B cell (primary cell): ENCODE measurements at regions not wholly inside any gene's neighbourhood (a gene's known extent, or its start where the extent isn't known, plus 50 kb on each side); places are given as distances from the start of the nearest gene placed in this dataset.

ENCODE experiments used
- ATAC-seq: fragments of 200-7000 bp; cut with Tn5 transposase; one replicate; pipeline ENCODE4 v1.10.0; 2021; ENCODE audit warnings: low read depth, mild to moderate bottlenecking, moderate number of reproducible peaks, moderate library complexity
- CTCF ChIA-PET: fragments of 350-600 bp; sonication (Branson Sonifier 250); formaldehyde crosslinking; loops from one replicate; lab custom pipeline; 2021; ENCODE audit warnings: antibody characterized with exemption, inconsistent platforms; lab: Charles Lee
- POLR2A ChIA-PET: fragments of 350-600 bp; sonication (Branson Sonifier 250); formaldehyde crosslinking; loops from one replicate; lab custom pipeline; 2021; ENCODE audit warnings: antibody characterized with exemption; lab: Charles Lee
- DNase-seq: peaks from one replicate; pipeline ENCODE4 v3.0.0; 2013
- H2AFZ ChIP-seq: 2 replicates; pipeline ENCODE4 v1.6.1; 2012; ENCODE audit warnings: mild to moderate bottlenecking, low read depth, low read length; ENCODE audit not compliant: insufficient read depth, poor library complexity, severe bottlenecking
- H3K27ac ChIP-seq, 2 donors: 1 replicate in 1 of 2; 2 replicates in 1 of 2; pipeline ENCODE4 v1.5.1; 2012 to 2013; ENCODE audit warnings: low read length in 2 of 2, mild to moderate bottlenecking in 2 of 2, moderate library complexity in 1 of 2
- H3K27me3 ChIP-seq, 4 experiments: fragments of 200-600 bp in 1 of 4; sonication (generic) in 1 of 4; replicated peaks in 1 of 4; 1 replicate in 2 of 4; 2 replicates in 2 of 4; pipeline versions ENCODE4 v1.6.1 to v1.7.0; 2013 to 2016; ENCODE audit warnings: low read length in 3 of 4, mild to moderate bottlenecking in 2 of 4, mixed read lengths in 1 of 4, moderate library complexity in 1 of 4; ENCODE audit not compliant: insufficient read depth in 4 of 4, control insufficient read depth in 3 of 4; ENCODE audit errors: control extremely low read depth in 1 of 4
- H3K36me3 ChIP-seq, 2 experiments: replicated peaks in 1 of 2; 1 replicate in 1 of 2; 2 replicates in 1 of 2; pipeline versions ENCODE4 v1.6.1 to v1.7.1; 2013; ENCODE audit warnings: low read length in 1 of 2; ENCODE audit not compliant: insufficient read depth in 2 of 2, control insufficient read depth in 1 of 2; ENCODE audit errors: control extremely low read depth in 1 of 2, extremely low read depth in 1 of 2
- H3K4me1 ChIP-seq, 2 donors: fragments of 200-600 bp in 1 of 2; sonication (generic) in 1 of 2; 1 replicate in 1 of 2; 2 replicates in 1 of 2; pipeline versions ENCODE4 v1.5.1 to v1.6.1; 2013 to 2017; ENCODE audit warnings: low read length in 2 of 2; ENCODE audit not compliant: control insufficient read depth in 2 of 2, insufficient read depth in 2 of 2
- H3K4me2 ChIP-seq: replicated peaks from 2 replicates; pipeline ENCODE3; 2012; ENCODE audit warnings: mild to moderate bottlenecking, low read depth, low read length; ENCODE audit not compliant: poor library complexity, severe bottlenecking
- H3K4me3 ChIP-seq, 5 experiments: fragments of 200-600 bp in 1 of 5; sonication (generic) in 1 of 5; 1 replicate in 3 of 5; 2 replicates in 2 of 5; pipeline versions ENCODE4 v1.5.1 to v1.7.0; 2011 to 2016; ENCODE audit warnings: low read length in 4 of 5, mild to moderate bottlenecking in 4 of 5, low read depth in 2 of 5, control low read depth in 1 of 5, moderate library complexity in 1 of 5; ENCODE audit not compliant: insufficient read depth in 1 of 5; ENCODE audit errors: control extremely low read depth in 1 of 5, extremely low read depth in 1 of 5
- H3K79me2 ChIP-seq: fragments of 200-600 bp; sonication (generic); one replicate; pipeline ENCODE4 v1.6.0; 2016; ENCODE audit warnings: low read length; ENCODE audit not compliant: control insufficient read depth, insufficient read depth
- H3K9ac ChIP-seq: fragments of 200-600 bp; sonication (generic); 2 replicates; pipeline ENCODE4 v1.6.1; 2017; ENCODE audit warnings: mild to moderate bottlenecking, low read length, moderate library complexity
- H3K9me3 ChIP-seq, 3 donors: one replicate each; pipeline versions ENCODE4 v1.6.1 to v1.7.1; 2013; ENCODE audit warnings: low read length in 2 of 3; ENCODE audit not compliant: control insufficient read depth in 2 of 3, insufficient read depth in 1 of 3; ENCODE audit errors: control extremely low read depth in 1 of 3
- H4K20me1 ChIP-seq: 2 replicates; pipeline ENCODE4 v1.6.0; 2012; ENCODE audit warnings: mild to moderate bottlenecking, low read length; ENCODE audit not compliant: insufficient read depth, control insufficient read depth, poor library complexity, severe bottlenecking
- H3K27ac Mint-ChIP-seq: one replicate; pipeline ENCODE4 v1.8.0; 2021; ENCODE audit warnings: mixed read lengths
- H3K27me3 Mint-ChIP-seq: one replicate; pipeline ENCODE4 v1.8.0; 2021; ENCODE audit warnings: mixed read lengths
- H3K4me1 Mint-ChIP-seq: one replicate; pipeline ENCODE4 v1.8.0; 2021; ENCODE audit warnings: mixed read lengths
- H3K4me3 Mint-ChIP-seq: one replicate; pipeline ENCODE4 v1.8.0; 2021; ENCODE audit warnings: mixed read lengths
- H3K9me3 Mint-ChIP-seq: one replicate; pipeline ENCODE4 v1.8.0; 2022; ENCODE audit warnings: mixed read lengths; ENCODE audit not compliant: insufficient read depth
- CTCF ChIP-seq: fragments of 200-600 bp; IDR thresholded peaks from one replicate; pipeline ENCODE4 v1.8.0; 2022; ENCODE audit warnings: antibody characterized with exemption, mild to moderate bottlenecking
- EZH2 ChIP-seq: IDR thresholded peaks from 2 replicates; pipeline ENCODE4 v1.6.1; 2012; ENCODE audit warnings: borderline replicate concordance, low read depth, mild to moderate bottlenecking, moderate library complexity, low read length; ENCODE audit not compliant: insufficient read depth, poor library complexity, severe bottlenecking
- WGBS: methylation state at CpG from one replicate; pipeline ENCODE4 v1.1.5; 2013; ENCODE audit warnings: missing lambda C conversion rate; ENCODE audit not compliant: insufficient coverage; 5-methylcytosine and 5-hydroxymethylcytosine counted together
- intact Hi-C: fragments of 100-400 bp; cut with micrococcal nuclease; formaldehyde crosslinking; loops from one replicate; pipeline ENCODE4 v1.10.0; 2022

- no peaks in the 10 kb centered on the region for H4K20me1 ChIP-seq
- no peak overlapping the region for H3K27ac Mint-ChIP-seq
- H3K27ac ChIP-seq: no peak overlapping the region
- TF ChIP-seq CTCF (no peak), EZH2 (no peak)
- H3K4me3 ChIP-seq: no peak overlapping the region
- ATAC-seq (no peak), DNase-seq (no peak)
- peaks cover 33% of the 10 kb centered on the region for H3K27me3 Mint-ChIP-seq
- 91% methylated on average over 9 of the region's 9 CpGs for WGBS
- H3K4me3 Mint-ChIP-seq: no peak overlapping the region
- H3K27me3 ChIP-seq: peaks cover 0 to 13% (median 1%) of the 10 kb centered on the region in 4 experiments
- intact Hi-C loops: no loop called here
- no peaks in the 10 kb centered on the region for H3K79me2 ChIP-seq
- H3K36me3 ChIP-seq: no peaks in the 10 kb centered on the region
- no peak overlapping the region for H3K4me2 ChIP-seq
- no peak overlapping the region for H3K9ac ChIP-seq
- no peak overlapping the region for H2AFZ ChIP-seq
- ChIA-PET POLR2A (no interaction called here), CTCF (no interaction called here)
- H3K4me1 Mint-ChIP-seq: no peaks in the 10 kb centered on the region
- H3K9me3 Mint-ChIP-seq: no peaks in the 10 kb centered on the region
- no peaks in the 10 kb centered on the region for H3K4me1 ChIP-seq
- no peaks in the 10 kb centered on the region for H3K9me3 ChIP-seq
Measured at GRCh38 chr3:13135251-13135810, 62.1 kb upstream of the IQSEC1 start.

GRCh38 chr3:13134879-13135206 lies 61.6 kb upstream of the IQSEC1 start:
- H3K36me3 ChIP-seq: no peaks in the 10 kb centered on the region
- no peak overlapping the region for H3K9ac ChIP-seq
- 91% methylated on average over 8 of the region's 8 CpGs for WGBS
- Mint-ChIP-seq H3K4me1 (no peaks in the 10 kb centered on the region), H3K27me3 (peaks cover 29% of the 10 kb centered on the region), H3K27ac (no peak overlapping the region), H3K9me3 (no peaks in the 10 kb centered on the region), H3K4me3 (no peak overlapping the region)
- no peaks in the 10 kb centered on the region for H3K9me3 ChIP-seq
- ATAC-seq: no peak
- intact Hi-C loops: no loop called here
- DNase-seq: no peak
- no peaks in the 10 kb centered on the region for H3K79me2 ChIP-seq
- peaks cover 0 to 12% (median 1%) of the 10 kb centered on the region in 4 experiments for H3K27me3 ChIP-seq
- CTCF ChIA-PET: no interaction called here
- TF ChIP-seq CTCF: no peak
- TF ChIP-seq EZH2: no peak
- no peaks in the 10 kb centered on the region for H4K20me1 ChIP-seq
- no peak overlapping the region for H3K4me2 ChIP-seq
- H3K4me1 ChIP-seq: no peaks in the 10 kb centered on the region
- no peak overlapping the region for H2AFZ ChIP-seq
- POLR2A ChIA-PET: no interaction called here
- no peak overlapping the region for H3K27ac ChIP-seq
- H3K4me3 ChIP-seq: no peak overlapping the region
